HCT116 (cell line): ENCODE measurements at regions not wholly inside any gene's neighbourhood (a gene's known extent, or its start where the extent isn't known, plus 50 kb on each side); places are given as distances from the start of the nearest gene placed in this dataset.

Experiments
- ATAC-seq: fragments of 200-7000 bp; cut with Tn5 transposase; 2 replicates; pipeline ENCODE4 v1.9.1; 2020; ENCODE audit warnings: mild to moderate bottlenecking, moderate library complexity
- BruUV-seq: library from RNA; stranded (reverse); fragments of 400-500 nt; replicated peaks from 2 replicates; lab custom pipeline; 2021; lab: Mats Ljungman, UMichigan
- CTCF ChIA-PET: fragments of 300-600 bp; sonication (Branson Sonifier 250); formaldehyde crosslinking; loops from one replicate; lab custom pipeline; 2021; ENCODE audit warnings: antibody characterized with exemption; lab: Charles Lee
- POLR2A ChIA-PET: fragments of 300-600, 350-600 bp; sonication (Branson Sonifier 250); formaldehyde crosslinking; loops from one replicate; lab custom pipeline; 2021; ENCODE audit warnings: antibody characterized with exemption; lab: Charles Lee
- RAD21 ChIA-PET, 2 experiments: fragments of 300-600 bp; sonication (Branson Sonifier 250); formaldehyde crosslinking; loops; one replicate each; lab custom pipeline; 2023; ENCODE audit warnings: low total read pairs in 2 of 2; ENCODE audit not compliant: uncharacterized antibody in 2 of 2, unreplicated experiment in 2 of 2, low non-redundant PET in 1 of 2; lab: Charles Lee
- DNase-seq: peaks from one replicate; pipeline ENCODE4 v3.0.0-alpha.2; 2010; ENCODE audit warnings: low read depth, low spot score
- H2AFZ ChIP-seq: fragments of 200-600 bp; shearing (Covaris generic), sonication (generic); 2 replicates; pipeline ENCODE4 v1.6.1; 2017; ENCODE audit warnings: low read depth, mixed run types, mixed read lengths, antibody characterized with exemption, low read length; ENCODE audit not compliant: poor library complexity, severe bottlenecking
- H3K27ac ChIP-seq: 2 replicates; pipeline ENCODE4 v1.5.1; 2012; ENCODE audit warnings: low read depth, low read length
- H3K27me3 ChIP-seq: fragments of 200-600 bp; sonication (generic); 2 replicates; pipeline ENCODE4 v1.6.1; 2016; ENCODE audit warnings: mixed run types, low read length, mixed read lengths; ENCODE audit not compliant: insufficient read depth
- H3K36me3 ChIP-seq, 2 experiments: fragments of 200-500 bp in 1 of 2; fragments of 200-600 bp in 1 of 2; sonication (Bioruptor generic) in 1 of 2; sonication (generic) in 1 of 2; 2 replicates each; pipeline versions ENCODE4 v1.5.1 to v1.6.1; 2014 to 2016; ENCODE audit warnings: low read length in 2 of 2, inconsistent platforms in 1 of 2, mixed read lengths in 1 of 2, mixed run types in 1 of 2; ENCODE audit not compliant: insufficient read depth in 2 of 2, control insufficient read depth in 1 of 2
- H3K4me1 ChIP-seq, 2 experiments: fragments of 200-600 bp in 1 of 2; sonication (generic) in 1 of 2; 2 replicates each; pipeline versions ENCODE4 v1.5.1 to v1.6.1; 2012 to 2017; ENCODE audit warnings: low read length in 2 of 2, inconsistent platforms in 1 of 2, mild to moderate bottlenecking in 1 of 2, mixed read lengths in 1 of 2, mixed run types in 1 of 2, moderate library complexity in 1 of 2; ENCODE audit not compliant: insufficient read depth in 2 of 2, control insufficient read depth in 1 of 2
- H3K4me2 ChIP-seq: fragments of 200-600 bp; sonication (generic); 2 replicates; pipeline ENCODE4 v1.6.1; 2017; ENCODE audit warnings: mixed run types, low read length, mixed read lengths
- H3K4me3 ChIP-seq, 2 experiments: fragments of 200-600 bp in 1 of 2; sonication (generic) in 1 of 2; replicated peaks in 1 of 2; 2 replicates each; pipeline ENCODE4 v1.5.1; 2011 to 2016; ENCODE audit warnings: low read length in 2 of 2, control low read depth in 1 of 2, low read depth in 1 of 2, mild to moderate bottlenecking in 1 of 2, mixed read lengths in 1 of 2, mixed run types in 1 of 2
- H3K79me2 ChIP-seq: fragments of 200-600 bp; sonication (generic); 2 replicates; pipeline ENCODE4 v1.6.1; 2017; ENCODE audit warnings: mild to moderate bottlenecking, mixed run types, low read length, moderate library complexity, mixed read lengths; ENCODE audit not compliant: insufficient read depth
- H3K9ac ChIP-seq: fragments of 200-600 bp; sonication (generic); 2 replicates; pipeline ENCODE4 v1.6.1; 2016; ENCODE audit warnings: low read length, mixed read lengths
- H3K9me2 ChIP-seq: fragments of 200-600 bp; sonication (generic), shearing (Covaris generic); 2 replicates; pipeline ENCODE4 v1.6.1; 2017; ENCODE audit warnings: mixed run types, mild to moderate bottlenecking, moderate library complexity; ENCODE audit not compliant: insufficient read depth
- H3K9me3 ChIP-seq, 2 experiments: fragments of 200-500 bp in 1 of 2; fragments of 200-600 bp in 1 of 2; sonication (Bioruptor generic) in 1 of 2; sonication (generic) in 1 of 2; 2 replicates each; pipeline ENCODE4 v1.6.1; 2014 to 2017; ENCODE audit warnings: low read length in 2 of 2, mixed read lengths in 2 of 2, inconsistent platforms in 1 of 2, low read depth in 1 of 2, mild to moderate bottlenecking in 1 of 2, mixed run types in 1 of 2, moderate library complexity in 1 of 2; ENCODE audit not compliant: control insufficient read depth in 1 of 2, insufficient read depth in 1 of 2
- H4K20me1 ChIP-seq: fragments of 200-600 bp; sonication (generic), shearing (Covaris generic); 2 replicates; pipeline ENCODE4 v1.6.1; 2017; ENCODE audit warnings: mixed run types, mild to moderate bottlenecking, moderate library complexity; ENCODE audit not compliant: insufficient read depth
- CEBPB ChIP-seq: IDR thresholded peaks from 2 replicates; pipeline ENCODE4 v1.6.1; 2012; ENCODE audit warnings: low read depth
- EGR1 ChIP-seq: IDR thresholded peaks from 2 replicates; pipeline ENCODE4 v1.6.1; 2012; ENCODE audit warnings: low read depth
- ELF1 ChIP-seq: IDR thresholded peaks from 2 replicates; pipeline ENCODE4 v1.6.1; 2012; ENCODE audit warnings: low read depth, borderline replicate concordance
- EZH2 ChIP-seq: fragments of 200-600 bp; sonication (generic); IDR thresholded peaks from 2 replicates; pipeline ENCODE4 v1.6.1; 2017; ENCODE audit warnings: antibody characterized with exemption, mixed run types
- EZH2phosphoT487 ChIP-seq: fragments of 200-600 bp; IDR thresholded peaks from 2 replicates; pipeline ENCODE4 v1.6.1; 2018; ENCODE audit warnings: antibody characterized with exemption, borderline replicate concordance
- FOSL1 ChIP-seq: IDR thresholded peaks from 2 replicates; pipeline ENCODE4 v1.6.1; 2012; ENCODE audit warnings: low read depth
- POLR2AphosphoS5 ChIP-seq: IDR thresholded peaks from 2 replicates; pipeline ENCODE4 v1.6.1; 2011; ENCODE audit warnings: mild to moderate bottlenecking, low read depth, low read length, moderate library complexity
- SIN3A ChIP-seq: IDR thresholded peaks from 2 replicates; pipeline ENCODE4 v1.6.1; 2012; ENCODE audit warnings: low read depth
- SP1 ChIP-seq: IDR thresholded peaks from 2 replicates; pipeline ENCODE4 v1.6.1; 2012; ENCODE audit warnings: low read depth
- TCF7L2 ChIP-seq: IDR thresholded peaks from 2 replicates; pipeline ENCODE4 v1.7.0; 2011; ENCODE audit warnings: borderline replicate concordance, inconsistent platforms; ENCODE audit not compliant: insufficient read depth, insufficient read length; ENCODE audit errors: extremely low read depth
- YY1 ChIP-seq: IDR thresholded peaks from 2 replicates; pipeline ENCODE4 v1.6.1; 2011; ENCODE audit warnings: low read length, low read depth, moderate library complexity, mild to moderate bottlenecking; ENCODE audit not compliant: insufficient replicate concordance; ENCODE audit errors: extremely low read depth
- ZNF274 ChIP-seq: fragments of 200-500 bp; sonication (Bioruptor generic); IDR thresholded peaks from 2 replicates; pipeline ENCODE4 v1.6.1; 2014; ENCODE audit warnings: mild to moderate bottlenecking, low read depth, low read length, inconsistent platforms
- intact Hi-C: fragments of 100-400 bp; cut with micrococcal nuclease; formaldehyde crosslinking; loops from 2 replicates; pipeline ENCODE4 v1.10.0; 2022
- TF ChIP-seq, protein P1 (sequence below): IDR thresholded peaks from 2 replicates; pipeline ENCODE4 v1.6.1; 2012; ENCODE audit warnings: low read depth
- TF ChIP-seq, protein P2 (sequence below), 3 experiments: fragments of 200-600 bp in 1 of 3; sonication (generic) in 1 of 3; IDR thresholded peaks in 2 of 3; conservative IDR thresholded peaks in 1 of 3; 2 replicates each; pipeline ENCODE4 v1.5.1; 2012 to 2017; ENCODE audit warnings: low read depth in 2 of 3, low read length in 2 of 3, antibody characterized with exemption in 1 of 3, borderline replicate concordance in 1 of 3, control low read depth in 1 of 3, mild to moderate bottlenecking in 1 of 3, mixed read lengths in 1 of 3, mixed run types in 1 of 3, moderate library complexity in 1 of 3; ENCODE audit not compliant: insufficient read depth in 1 of 3

DNA sequence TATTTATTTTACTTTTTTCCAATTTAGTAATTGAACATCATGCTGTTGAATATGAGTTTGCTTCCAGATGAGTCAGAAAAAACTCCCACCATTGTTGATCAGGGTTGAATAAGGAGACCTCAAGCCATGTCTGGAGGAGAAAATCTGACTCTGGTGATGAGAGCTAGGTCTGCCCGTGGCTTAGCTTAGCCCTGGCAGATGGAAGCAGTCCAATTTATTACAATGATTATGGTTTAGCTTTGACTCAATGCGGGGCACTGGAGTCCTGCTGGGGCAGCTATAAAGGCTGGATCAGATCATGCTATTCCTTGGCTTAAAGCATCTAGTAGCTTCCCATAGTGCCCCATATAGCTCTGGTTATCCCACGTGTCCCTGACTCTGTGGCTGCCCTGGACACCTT lies 506.5 kb downstream of the MN1 start:
- CTCF ChIA-PET: no interaction called here

DNA sequence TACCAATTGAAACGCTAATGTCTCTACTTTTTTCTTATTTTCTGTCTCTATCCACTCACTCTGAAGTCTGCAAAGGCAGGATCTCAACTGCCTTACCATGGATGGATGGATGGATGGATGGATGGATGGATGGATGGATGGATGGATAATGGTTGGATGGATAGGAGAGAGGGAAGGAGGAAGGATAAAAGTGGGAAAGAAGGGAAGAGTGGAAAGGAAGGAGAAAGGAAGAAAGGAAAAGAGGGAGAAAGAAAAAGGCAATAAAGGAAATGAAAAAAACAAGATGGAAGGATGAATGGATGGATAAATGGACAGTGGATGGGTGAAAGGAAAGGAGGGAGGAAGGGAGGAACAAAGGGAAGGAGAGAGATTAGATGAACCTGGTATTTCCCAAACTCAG lies 506.0 kb downstream of the MN1 start:
- Histone ChIP-seq H3K79me2 (no peaks in the 10 kb centered on the region), H3K9ac (no peak overlapping the region), H3K4me3 (no peak overlapping the region), H4K20me1 (no peaks in the 10 kb centered on the region), H3K36me3 (no peaks in the 10 kb centered on the region), H3K27ac (no peak overlapping the region), H3K4me2 (no peak overlapping the region), H3K9me2 (no peaks in the 10 kb centered on the region), H3K27me3 (peaks cover 74% of the 10 kb centered on the region), H2AFZ (no peak overlapping the region), H3K4me1 (no peaks in the 10 kb centered on the region), H3K9me3 (no peaks in the 10 kb centered on the region)
- ATAC-seq (no peak), DNase-seq (no peak)
- intact Hi-C loops: no loop called here
- ChIA-PET CTCF (no interaction called here), POLR2A (no interaction called here), RAD21 (no interaction called here)
- BruUV-seq: no TSS peak
- TF ChIP-seq SIN3A (no peak), TCF7L2 (no peak), FOSL1 (no peak), SP1 (no peak), ZNF274 (no peak), CEBPB (no peak), YY1 (no peak), EZH2 (no peak), EGR1 (no peak), POLR2AphosphoS5 (no peak), ELF1 (no peak)
- TF ChIP-seq, protein P1, sequence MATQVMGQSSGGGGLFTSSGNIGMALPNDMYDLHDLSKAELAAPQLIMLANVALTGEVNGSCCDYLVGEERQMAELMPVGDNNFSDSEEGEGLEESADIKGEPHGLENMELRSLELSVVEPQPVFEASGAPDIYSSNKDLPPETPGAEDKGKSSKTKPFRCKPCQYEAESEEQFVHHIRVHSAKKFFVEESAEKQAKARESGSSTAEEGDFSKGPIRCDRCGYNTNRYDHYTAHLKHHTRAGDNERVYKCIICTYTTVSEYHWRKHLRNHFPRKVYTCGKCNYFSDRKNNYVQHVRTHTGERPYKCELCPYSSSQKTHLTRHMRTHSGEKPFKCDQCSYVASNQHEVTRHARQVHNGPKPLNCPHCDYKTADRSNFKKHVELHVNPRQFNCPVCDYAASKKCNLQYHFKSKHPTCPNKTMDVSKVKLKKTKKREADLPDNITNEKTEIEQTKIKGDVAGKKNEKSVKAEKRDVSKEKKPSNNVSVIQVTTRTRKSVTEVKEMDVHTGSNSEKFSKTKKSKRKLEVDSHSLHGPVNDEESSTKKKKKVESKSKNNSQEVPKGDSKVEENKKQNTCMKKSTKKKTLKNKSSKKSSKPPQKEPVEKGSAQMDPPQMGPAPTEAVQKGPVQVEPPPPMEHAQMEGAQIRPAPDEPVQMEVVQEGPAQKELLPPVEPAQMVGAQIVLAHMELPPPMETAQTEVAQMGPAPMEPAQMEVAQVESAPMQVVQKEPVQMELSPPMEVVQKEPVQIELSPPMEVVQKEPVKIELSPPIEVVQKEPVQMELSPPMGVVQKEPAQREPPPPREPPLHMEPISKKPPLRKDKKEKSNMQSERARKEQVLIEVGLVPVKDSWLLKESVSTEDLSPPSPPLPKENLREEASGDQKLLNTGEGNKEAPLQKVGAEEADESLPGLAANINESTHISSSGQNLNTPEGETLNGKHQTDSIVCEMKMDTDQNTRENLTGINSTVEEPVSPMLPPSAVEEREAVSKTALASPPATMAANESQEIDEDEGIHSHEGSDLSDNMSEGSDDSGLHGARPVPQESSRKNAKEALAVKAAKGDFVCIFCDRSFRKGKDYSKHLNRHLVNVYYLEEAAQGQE: no peak

More for the DNA sequence above, 506.5 kb downstream of the MN1 start:
- Histone ChIP-seq H2AFZ (no peak overlapping the region), H3K4me2 (no peak overlapping the region), H3K27me3 (peaks cover 74% of the 10 kb centered on the region), H3K9ac (no peak overlapping the region), H3K9me3 (no peaks in the 10 kb centered on the region), H3K9me2 (no peaks in the 10 kb centered on the region), H3K79me2 (no peaks in the 10 kb centered on the region), H3K4me1 (no peaks in the 10 kb centered on the region), H3K27ac (no peak overlapping the region), H3K4me3 (no peak overlapping the region), H4K20me1 (no peaks in the 10 kb centered on the region), H3K36me3 (no peaks in the 10 kb centered on the region)
- RAD21 ChIA-PET: no interaction called here
- DNase-seq: no peak
- POLR2A ChIA-PET: no interaction called here
- no peak for TF ChIP-seq EZH2phosphoT487
- TF ChIP-seq, protein P2, sequence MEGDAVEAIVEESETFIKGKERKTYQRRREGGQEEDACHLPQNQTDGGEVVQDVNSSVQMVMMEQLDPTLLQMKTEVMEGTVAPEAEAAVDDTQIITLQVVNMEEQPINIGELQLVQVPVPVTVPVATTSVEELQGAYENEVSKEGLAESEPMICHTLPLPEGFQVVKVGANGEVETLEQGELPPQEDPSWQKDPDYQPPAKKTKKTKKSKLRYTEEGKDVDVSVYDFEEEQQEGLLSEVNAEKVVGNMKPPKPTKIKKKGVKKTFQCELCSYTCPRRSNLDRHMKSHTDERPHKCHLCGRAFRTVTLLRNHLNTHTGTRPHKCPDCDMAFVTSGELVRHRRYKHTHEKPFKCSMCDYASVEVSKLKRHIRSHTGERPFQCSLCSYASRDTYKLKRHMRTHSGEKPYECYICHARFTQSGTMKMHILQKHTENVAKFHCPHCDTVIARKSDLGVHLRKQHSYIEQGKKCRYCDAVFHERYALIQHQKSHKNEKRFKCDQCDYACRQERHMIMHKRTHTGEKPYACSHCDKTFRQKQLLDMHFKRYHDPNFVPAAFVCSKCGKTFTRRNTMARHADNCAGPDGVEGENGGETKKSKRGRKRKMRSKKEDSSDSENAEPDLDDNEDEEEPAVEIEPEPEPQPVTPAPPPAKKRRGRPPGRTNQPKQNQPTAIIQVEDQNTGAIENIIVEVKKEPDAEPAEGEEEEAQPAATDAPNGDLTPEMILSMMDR (IDR thresholded peaks at IDR 0.05 in 2 of 3, conservative IDR thresholded peaks at IDR 0.05 in 1 of 3; ENCODE audit: borderline replicate concordance in 1 of 3, insufficient read depth in 1 of 3, low read depth in 2 of 3, low read length in 2 of 3): no peak
- intact Hi-C loops: no loop called here
- ATAC-seq: no peak
- no TSS peak for BruUV-seq
